IMR-90 (cell line): ENCODE measurements at regions not wholly inside any gene's neighbourhood (a gene's known extent, or its start where the extent isn't known, plus 50 kb on each side); places are given as distances from the start of the nearest gene placed in this dataset.

Experiments used
- ATAC-seq: fragments of 200-7000 bp; cut with Tn5 transposase; 2 replicates; pipeline ENCODE4 v1.9.1; 2020; ENCODE audit warnings: low read depth, mild to moderate bottlenecking, moderate library complexity
- BruUV-seq: library from RNA; stranded (reverse); fragments of 400-500 nt; replicated peaks from 2 replicates; lab custom pipeline; 2021; lab: Mats Ljungman, UMichigan
- CTCF ChIA-PET: fragments of 300-600 bp; formaldehyde crosslinking; extraction: SDS; loops from one replicate; lab custom pipeline; 2021; ENCODE audit warnings: antibody characterized with exemption; lab: Yijun Ruan, JAX
- POLR2A ChIA-PET: fragments of 300-600 bp; sonication (Branson Sonifier 250); formaldehyde crosslinking; loops from one replicate; lab custom pipeline; 2022; ENCODE audit warnings: antibody characterized with exemption; ENCODE audit not compliant: unreplicated experiment; lab: Charles Lee
- DNase-seq: peaks from one replicate; pipeline ENCODE4 v3.0.0; 2013
- H2AFZ ChIP-seq: replicated peaks from 2 replicates; pipeline ENCODE3; 2013; ENCODE audit warnings: low read length, mild to moderate bottlenecking; ENCODE audit not compliant: poor library complexity
- H2AK5ac ChIP-seq: 2 replicates; pipeline ENCODE4 v1.6.1; 2013; ENCODE audit warnings: low read depth, low read length, inconsistent platforms
- H2AK9ac ChIP-seq: replicated peaks from 2 replicates; pipeline ENCODE3; 2013; ENCODE audit warnings: mild to moderate bottlenecking, low read depth, low read length, moderate library complexity; ENCODE audit not compliant: poor library complexity
- H2BK120ac ChIP-seq: 2 replicates; pipeline ENCODE4 v1.6.1; 2013; ENCODE audit warnings: low read depth, low read length, inconsistent platforms
- H2BK15ac ChIP-seq: 3 replicates; pipeline ENCODE4 v1.6.1; 2013; ENCODE audit warnings: low read depth, low read length, inconsistent platforms
- H2BK20ac ChIP-seq: 2 replicates; pipeline ENCODE4 v1.6.1; 2013; ENCODE audit warnings: low read depth, mild to moderate bottlenecking, inconsistent platforms, low read length, moderate library complexity
- H2BK5ac ChIP-seq: 2 replicates; pipeline ENCODE4 v1.6.1; 2013; ENCODE audit warnings: mild to moderate bottlenecking, low read depth, low read length, inconsistent platforms; ENCODE audit not compliant: poor library complexity, severe bottlenecking
- H3K14ac ChIP-seq: replicated peaks from 2 replicates; pipeline ENCODE4 v1.6.1; 2013; ENCODE audit warnings: low read depth, low read length, inconsistent platforms
- H3K18ac ChIP-seq: 2 replicates; pipeline ENCODE4 v1.6.1; 2013; ENCODE audit warnings: low read depth, low read length, control low read depth
- H3K23ac ChIP-seq: 2 replicates; pipeline ENCODE4 v1.6.1; 2013; ENCODE audit warnings: low read depth, low read length, inconsistent platforms
- H3K27ac ChIP-seq: 2 replicates; pipeline ENCODE4 v1.5.1; 2013; ENCODE audit warnings: mild to moderate bottlenecking, control low read depth, low read length; ENCODE audit not compliant: insufficient read depth
- H3K27me3 ChIP-seq: 2 replicates; pipeline ENCODE4 v1.6.1; 2013; ENCODE audit warnings: low read length; ENCODE audit not compliant: control insufficient read depth, insufficient read depth
- H3K36me3 ChIP-seq: 2 replicates; pipeline ENCODE4 v1.6.1; 2013; ENCODE audit warnings: low read length, mixed read lengths; ENCODE audit not compliant: control insufficient read depth, insufficient read depth
- H3K4ac ChIP-seq: 2 replicates; pipeline ENCODE4 v1.6.1; 2013; ENCODE audit warnings: low read depth, low read length, inconsistent platforms
- H3K4me1 ChIP-seq: 2 replicates; pipeline ENCODE4 v1.6.1; 2013; ENCODE audit warnings: low read length, mixed read lengths; ENCODE audit not compliant: control insufficient read depth, insufficient read depth
- H3K4me2 ChIP-seq: 2 replicates; pipeline ENCODE4 v1.6.1; 2013; ENCODE audit warnings: low read depth, mild to moderate bottlenecking, control low read depth, low read length, moderate library complexity
- H3K4me3 ChIP-seq: 2 replicates; pipeline ENCODE4 v1.5.1; 2013; ENCODE audit warnings: low read depth, mild to moderate bottlenecking, control low read depth, low read length, moderate library complexity; ENCODE audit not compliant: insufficient read depth
- H3K56ac ChIP-seq: 2 replicates; pipeline ENCODE4 v1.6.1; 2013; ENCODE audit warnings: low read length, inconsistent platforms; ENCODE audit not compliant: insufficient read depth; ENCODE audit errors: extremely low read depth
- H3K79me1 ChIP-seq, 2 experiments: 2 replicates each; pipeline ENCODE4 v1.6.1; 2013; ENCODE audit warnings: low read length in 2 of 2, inconsistent platforms in 1 of 2, low read depth in 1 of 2
- H3K9ac ChIP-seq: 2 replicates; pipeline ENCODE4 v1.6.1; 2013; ENCODE audit warnings: low read depth, low read length, control low read depth
- H3K9me1 ChIP-seq: 2 replicates; pipeline ENCODE4 v1.6.1; 2013; ENCODE audit warnings: low read length, inconsistent platforms; ENCODE audit not compliant: insufficient read depth
- H3K9me3 ChIP-seq: 2 replicates; pipeline ENCODE4 v1.6.1; 2013; ENCODE audit warnings: low read length; ENCODE audit not compliant: control insufficient read depth, insufficient read depth
- H4K20me1 ChIP-seq: 2 replicates; pipeline ENCODE4 v1.6.1; 2013; ENCODE audit warnings: low read length, inconsistent platforms; ENCODE audit not compliant: insufficient read depth
- H4K5ac ChIP-seq: 2 replicates; pipeline ENCODE4 v1.6.1; 2013; ENCODE audit warnings: mild to moderate bottlenecking, low read depth, low read length, control low read depth
- H4K8ac ChIP-seq, 2 experiments: 2 replicates each; pipeline ENCODE4 v1.6.1; 2013; ENCODE audit warnings: low read depth in 2 of 2, low read length in 2 of 2, control low read depth in 1 of 2, inconsistent platforms in 1 of 2
- H4K91ac ChIP-seq: 2 replicates; pipeline ENCODE4 v1.6.1; 2013; ENCODE audit warnings: low read depth, low read length, inconsistent platforms; ENCODE audit not compliant: insufficient read depth
- MXI1 ChIP-seq: IDR thresholded peaks from 2 replicates; pipeline ENCODE4 v1.6.1; 2012; ENCODE audit warnings: low read depth, mild to moderate bottlenecking, low read length, moderate library complexity, borderline replicate concordance
- RAD21 ChIP-seq: IDR thresholded peaks from 2 replicates; pipeline ENCODE4 v1.6.1; 2012; ENCODE audit warnings: low read length, improper control_type of control experiment
- RCOR1 ChIP-seq: IDR thresholded peaks from 2 replicates; pipeline ENCODE4 v1.6.1; 2012; ENCODE audit warnings: mild to moderate bottlenecking, low read length, improper control_type of control experiment; ENCODE audit not compliant: insufficient replicate concordance
- WGBS, 2 experiments: methylation state at CpG; one replicate each; pipeline versions ENCODE4 v1.1.5 to v1.1.7; 2013; ENCODE audit warnings: missing lambda C conversion rate in 2 of 2; ENCODE audit not compliant: insufficient read length in 1 of 2; ENCODE audit errors: extremely low coverage in 2 of 2; 5-methylcytosine and 5-hydroxymethylcytosine counted together
- dilution Hi-C: fragments of 300-500 bp; cut with HindIII; formaldehyde crosslinking; loops from one replicate; pipeline ENCODE4 v1.14.3; 2018; ENCODE audit warnings: low sequenced_read_pairs; ENCODE audit not compliant: unreplicated experiment
- in situ Hi-C: fragments of 300-500 bp; cut with MboI; formaldehyde crosslinking; loops from 3 replicates; pipeline ENCODE4 v1.14.3; 2019; ENCODE audit warnings: low sequenced_read_pairs, inconsistent platforms, mixed read lengths
- intact Hi-C: fragments of 100-400 bp; cut with micrococcal nuclease; formaldehyde crosslinking; loops from 2 replicates; pipeline ENCODE4 v1.10.0; 2022
- TF ChIP-seq, protein P1 (sequence below): fragments of 150-350 bp; IDR thresholded peaks from 2 replicates; pipeline ENCODE4 v1.6.1; 2017; ENCODE audit warnings: mild to moderate bottlenecking, antibody characterized with exemption, low read length, low read depth

DNA sequence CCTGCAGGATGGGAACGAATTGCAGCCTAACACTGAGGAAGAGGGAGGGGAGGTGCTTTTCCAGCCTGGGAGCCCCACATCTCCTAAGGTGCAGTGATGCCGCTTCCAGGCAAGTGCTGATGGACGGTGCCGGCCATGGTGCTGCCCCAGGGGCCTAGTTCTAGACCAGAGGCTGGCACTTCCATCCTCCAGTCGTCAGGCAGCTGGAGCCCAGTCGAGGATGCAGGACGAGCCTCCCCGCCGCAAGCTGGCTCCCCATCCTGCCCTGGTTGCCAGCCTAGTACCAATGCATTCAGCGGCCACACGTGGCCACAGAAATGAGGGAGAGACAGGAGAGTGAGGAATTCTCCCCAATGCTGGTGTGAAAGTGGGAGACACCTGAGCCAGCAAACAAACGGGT lies 413.5 kb downstream of the ZNF516 start:
- WGBS, 2 experiments = 80% methylated on average over 3 of the region's 12 CpGs; no CpG with 5 or more reads in 1 of the 2 experiments
- in situ Hi-C loops = no loop called here
- POLR2A ChIA-PET = no interaction called here
- H3K9me1 ChIP-seq = no peaks in the 10 kb centered on the region
- H4K5ac ChIP-seq = no peak overlapping the region
- no peak overlapping the region for H3K23ac ChIP-seq
- no peak overlapping the region for H3K4me2 ChIP-seq
- H2AFZ ChIP-seq = no peak overlapping the region
- H4K91ac ChIP-seq = no peak overlapping the region
- H3K27me3 ChIP-seq = no peaks in the 10 kb centered on the region
- H4K8ac ChIP-seq = no peak overlapping the region
- H3K14ac ChIP-seq = no peak overlapping the region
- H4K20me1 ChIP-seq = no peaks in the 10 kb centered on the region
- no peak overlapping the region for H2BK15ac ChIP-seq
- H3K9me3 ChIP-seq = peaks cover 28% of the 10 kb centered on the region
- dilution Hi-C loops = no loop called here
- H3K4me1 ChIP-seq = no peaks in the 10 kb centered on the region
- no peak overlapping the region for H2AK9ac ChIP-seq
- H3K27ac ChIP-seq = no peak overlapping the region
- H3K79me1 ChIP-seq = no peaks in the 10 kb centered on the region
- CTCF ChIA-PET = no interaction called here
- H3K4ac ChIP-seq = no peak overlapping the region
- no peak overlapping the region for H3K4me3 ChIP-seq
- H3K9ac ChIP-seq = no peak overlapping the region
- TF ChIP-seq RCOR1 = no peak
- TF ChIP-seq RAD21 = no peak
- TF ChIP-seq, protein P1, sequence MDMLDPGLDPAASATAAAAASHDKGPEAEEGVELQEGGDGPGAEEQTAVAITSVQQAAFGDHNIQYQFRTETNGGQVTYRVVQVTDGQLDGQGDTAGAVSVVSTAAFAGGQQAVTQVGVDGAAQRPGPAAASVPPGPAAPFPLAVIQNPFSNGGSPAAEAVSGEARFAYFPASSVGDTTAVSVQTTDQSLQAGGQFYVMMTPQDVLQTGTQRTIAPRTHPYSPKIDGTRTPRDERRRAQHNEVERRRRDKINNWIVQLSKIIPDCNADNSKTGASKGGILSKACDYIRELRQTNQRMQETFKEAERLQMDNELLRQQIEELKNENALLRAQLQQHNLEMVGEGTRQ = no peak
- TF ChIP-seq MXI1 = no peak
- H2BK120ac ChIP-seq = no peak overlapping the region
- no peak overlapping the region for H2BK5ac ChIP-seq
- no peak overlapping the region for H3K56ac ChIP-seq
- intact Hi-C loops = no loop called here
- DNase-seq (no peak), ATAC-seq (no peak)
- H3K18ac ChIP-seq = no peak overlapping the region
- no peak overlapping the region for H2AK5ac ChIP-seq
- BruUV-seq = no TSS peak
- no peaks in the 10 kb centered on the region for H3K36me3 ChIP-seq
- no peak overlapping the region for H2BK20ac ChIP-seq
